ENCODE measurements at regions not wholly inside any gene's neighbourhood (a gene's known extent, or its start where the extent isn't known, plus 50 kb on each side); places are given as distances from the start of the nearest gene placed in this dataset.

DNA sequence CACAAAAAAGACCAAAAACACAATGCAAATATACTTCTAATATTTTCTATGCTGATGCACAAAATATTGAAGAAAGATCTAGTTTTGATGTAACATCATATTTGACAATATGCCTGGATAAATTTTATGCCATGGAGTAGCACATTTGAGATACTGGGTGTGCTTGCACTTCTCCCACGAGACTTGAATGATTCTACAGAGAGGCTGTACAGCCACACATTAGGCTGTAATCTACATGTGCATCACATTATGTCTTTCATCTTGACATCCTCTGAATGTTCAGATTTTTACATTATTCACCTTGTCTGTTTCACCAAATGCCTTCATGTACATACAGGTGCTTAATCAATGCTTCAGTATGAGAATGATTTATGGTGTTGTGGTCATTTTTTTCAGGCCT lies 756.4 kb upstream of the CDH7 start (continued):
- TF ChIP-seq, protein P1, sequence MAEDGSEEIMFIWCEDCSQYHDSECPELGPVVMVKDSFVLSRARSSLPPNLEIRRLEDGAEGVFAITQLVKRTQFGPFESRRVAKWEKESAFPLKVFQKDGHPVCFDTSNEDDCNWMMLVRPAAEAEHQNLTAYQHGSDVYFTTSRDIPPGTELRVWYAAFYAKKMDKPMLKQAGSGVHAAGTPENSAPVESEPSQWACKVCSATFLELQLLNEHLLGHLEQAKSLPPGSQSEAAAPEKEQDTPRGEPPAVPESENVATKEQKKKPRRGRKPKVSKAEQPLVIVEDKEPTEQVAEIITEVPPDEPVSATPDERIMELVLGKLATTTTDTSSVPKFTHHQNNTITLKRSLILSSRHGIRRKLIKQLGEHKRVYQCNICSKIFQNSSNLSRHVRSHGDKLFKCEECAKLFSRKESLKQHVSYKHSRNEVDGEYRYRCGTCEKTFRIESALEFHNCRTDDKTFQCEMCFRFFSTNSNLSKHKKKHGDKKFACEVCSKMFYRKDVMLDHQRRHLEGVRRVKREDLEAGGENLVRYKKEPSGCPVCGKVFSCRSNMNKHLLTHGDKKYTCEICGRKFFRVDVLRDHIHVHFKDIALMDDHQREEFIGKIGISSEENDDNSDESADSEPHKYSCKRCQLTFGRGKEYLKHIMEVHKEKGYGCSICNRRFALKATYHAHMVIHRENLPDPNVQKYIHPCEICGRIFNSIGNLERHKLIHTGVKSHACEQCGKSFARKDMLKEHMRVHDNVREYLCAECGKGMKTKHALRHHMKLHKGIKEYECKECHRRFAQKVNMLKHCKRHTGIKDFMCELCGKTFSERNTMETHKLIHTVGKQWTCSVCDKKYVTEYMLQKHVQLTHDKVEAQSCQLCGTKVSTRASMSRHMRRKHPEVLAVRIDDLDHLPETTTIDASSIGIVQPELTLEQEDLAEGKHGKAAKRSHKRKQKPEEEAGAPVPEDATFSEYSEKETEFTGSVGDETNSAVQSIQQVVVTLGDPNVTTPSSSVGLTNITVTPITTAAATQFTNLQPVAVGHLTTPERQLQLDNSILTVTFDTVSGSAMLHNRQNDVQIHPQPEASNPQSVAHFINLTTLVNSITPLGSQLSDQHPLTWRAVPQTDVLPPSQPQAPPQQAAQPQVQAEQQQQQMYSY (CRISPR knock-in tag; IDR thresholded peaks at IDR 0.05) = no peak
- TF ChIP-seq MYBL2 (CRISPR knock-in tag; IDR thresholded peaks at IDR 0.05) (no peak), NR2C2 (CRISPR knock-in tag; IDR thresholded peaks at IDR 0.05) (no peak)

- Mint-ChIP-seq H3K9me3 (no peaks in the 10 kb centered on the region), H3K27me3 (ENCODE audit: low read depth) (no peaks in the 10 kb centered on the region), H3K36me3 (no peaks in the 10 kb centered on the region), H3K4me1 (no peaks in the 10 kb centered on the region), H3K4me3 (no peak overlapping the region), H3K27ac (peak overlapping the region; percentile 26; the same call in 1 of the 2 replicates)
- ChIA-PET POLR2A (no interaction called here), CTCF (no interaction called here)
- no peak for TF ChIP-seq ZNF232 (CRISPR knock-in tag; IDR thresholded peaks at IDR 0.05)
- TF ChIP-seq GABPB1 (CRISPR knock-in tag; IDR thresholded peaks at IDR 0.05) = no peak
- no peak for TF ChIP-seq ZNF416 (CRISPR knock-in tag; IDR thresholded peaks at IDR 0.05)
- no peak for ATAC-seq
- DNase-seq (ENCODE audit: low spot score) = no peak
Observed at GRCh38 chr18:64993695-64994094, 757.1 kb upstream of the CDH7 start.

DNA sequence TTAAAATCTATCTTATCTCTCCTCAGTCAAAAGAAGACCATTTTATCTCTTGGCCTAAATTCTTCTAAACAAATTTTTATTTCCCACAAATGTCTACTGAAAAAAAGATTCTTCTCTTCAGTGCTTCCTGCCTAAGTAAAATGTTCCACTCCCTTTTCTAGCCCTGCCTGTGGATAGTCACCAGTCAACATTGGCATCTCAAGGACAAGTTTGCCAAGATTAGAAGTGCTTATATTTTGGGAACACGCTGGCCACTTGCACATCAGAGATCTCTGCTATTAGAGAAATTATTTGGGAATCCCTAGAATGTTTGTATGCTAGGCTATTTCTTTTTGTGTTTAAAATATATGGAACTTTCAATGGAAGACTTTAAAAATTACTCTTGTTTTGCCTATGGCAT lies 758.2 kb upstream of the CDH7 start:
- Mint-ChIP-seq H3K4me3 (no peak overlapping the region), H3K9me3 (no peaks in the 10 kb centered on the region), H3K27ac (no peak overlapping the region), H3K4me1 (no peaks in the 10 kb centered on the region), H3K36me3 (no peaks in the 10 kb centered on the region), H3K27me3 (ENCODE audit: low read depth) (no peaks in the 10 kb centered on the region)
- ChIA-PET CTCF (no interaction called here), POLR2A (no interaction called here)
- ATAC-seq = no peak
- TF ChIP-seq NFE2L1 (CRISPR knock-in tag; IDR thresholded peaks at IDR 0.05) (no peak), USF1 (CRISPR knock-in tag; IDR thresholded peaks at IDR 0.05) (no peak), GTF2I (CRISPR knock-in tag; conservative IDR thresholded peaks at IDR 0.05) (no peak), MLX (CRISPR knock-in tag; IDR thresholded peaks at IDR 0.05) (no peak), CREM (CRISPR knock-in tag; IDR thresholded peaks at IDR 0.05) (no peak), ZNF121 (CRISPR knock-in tag; IDR thresholded peaks at IDR 0.05) (no peak)
- DNase-seq (ENCODE audit: low spot score) = no peak

DNA sequence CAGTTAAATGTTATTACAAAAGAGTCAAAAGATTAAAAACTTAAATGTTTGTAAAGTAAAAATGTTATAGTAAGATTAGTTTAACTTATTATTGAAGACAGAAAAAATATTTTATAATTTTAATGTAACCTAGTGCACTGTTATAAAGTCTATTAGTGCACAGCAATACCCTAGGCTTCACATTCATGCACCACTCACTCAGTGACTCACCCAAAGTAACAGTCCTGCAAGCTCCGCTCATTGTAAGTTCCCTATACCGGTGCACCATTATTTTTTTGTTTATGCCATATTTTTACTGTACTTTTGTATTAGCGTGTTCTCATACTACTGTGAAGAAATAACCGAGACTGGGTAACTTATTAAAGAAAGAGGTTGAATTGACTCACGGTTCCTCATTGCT lies 759.7 kb upstream of the CDH7 start:
- H3K36me3 Mint-ChIP-seq = no peaks in the 10 kb centered on the region
- H3K27me3 Mint-ChIP-seq (ENCODE audit: low read depth) = no peaks in the 10 kb centered on the region
- H3K4me1 Mint-ChIP-seq = no peaks in the 10 kb centered on the region
- no peak for DNase-seq (ENCODE audit: low spot score)
- no peaks in the 10 kb centered on the region for H3K9me3 Mint-ChIP-seq
- H3K27ac Mint-ChIP-seq = no peak overlapping the region
- ATAC-seq = no peak
- ChIA-PET CTCF (no interaction called here), POLR2A (no interaction called here)
- H3K4me3 Mint-ChIP-seq = no peak overlapping the region
- TF ChIP-seq FOXK1 (CRISPR knock-in tag; IDR thresholded peaks at IDR 0.05) (no peak), TEAD1 (CRISPR knock-in tag; IDR thresholded peaks at IDR 0.05) (no peak), USF1 (CRISPR knock-in tag; IDR thresholded peaks at IDR 0.05) (no peak), ETV6 (CRISPR knock-in tag; IDR thresholded peaks at IDR 0.05) (no peak), ATF6 (CRISPR knock-in tag; IDR thresholded peaks at IDR 0.05) (no peak), ZBTB21 (CRISPR knock-in tag; IDR thresholded peaks at IDR 0.05; ENCODE audit: borderline replicate concordance) (no peak), NFYB (CRISPR knock-in tag; conservative IDR thresholded peaks at IDR 0.05; ENCODE audit: low read depth) (no peak)
- TF ChIP-seq, protein P2, sequence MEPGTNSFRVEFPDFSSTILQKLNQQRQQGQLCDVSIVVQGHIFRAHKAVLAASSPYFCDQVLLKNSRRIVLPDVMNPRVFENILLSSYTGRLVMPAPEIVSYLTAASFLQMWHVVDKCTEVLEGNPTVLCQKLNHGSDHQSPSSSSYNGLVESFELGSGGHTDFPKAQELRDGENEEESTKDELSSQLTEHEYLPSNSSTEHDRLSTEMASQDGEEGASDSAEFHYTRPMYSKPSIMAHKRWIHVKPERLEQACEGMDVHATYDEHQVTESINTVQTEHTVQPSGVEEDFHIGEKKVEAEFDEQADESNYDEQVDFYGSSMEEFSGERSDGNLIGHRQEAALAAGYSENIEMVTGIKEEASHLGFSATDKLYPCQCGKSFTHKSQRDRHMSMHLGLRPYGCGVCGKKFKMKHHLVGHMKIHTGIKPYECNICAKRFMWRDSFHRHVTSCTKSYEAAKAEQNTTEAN (CRISPR knock-in tag; IDR thresholded peaks at IDR 0.05) = no peak
- TF ChIP-seq, protein P3, sequence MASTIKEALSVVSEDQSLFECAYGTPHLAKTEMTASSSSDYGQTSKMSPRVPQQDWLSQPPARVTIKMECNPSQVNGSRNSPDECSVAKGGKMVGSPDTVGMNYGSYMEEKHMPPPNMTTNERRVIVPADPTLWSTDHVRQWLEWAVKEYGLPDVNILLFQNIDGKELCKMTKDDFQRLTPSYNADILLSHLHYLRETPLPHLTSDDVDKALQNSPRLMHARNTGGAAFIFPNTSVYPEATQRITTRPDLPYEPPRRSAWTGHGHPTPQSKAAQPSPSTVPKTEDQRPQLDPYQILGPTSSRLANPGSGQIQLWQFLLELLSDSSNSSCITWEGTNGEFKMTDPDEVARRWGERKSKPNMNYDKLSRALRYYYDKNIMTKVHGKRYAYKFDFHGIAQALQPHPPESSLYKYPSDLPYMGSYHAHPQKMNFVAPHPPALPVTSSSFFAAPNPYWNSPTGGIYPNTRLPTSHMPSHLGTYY (CRISPR knock-in tag; IDR thresholded peaks at IDR 0.05) = no peak
- TF ChIP-seq, protein P4, sequence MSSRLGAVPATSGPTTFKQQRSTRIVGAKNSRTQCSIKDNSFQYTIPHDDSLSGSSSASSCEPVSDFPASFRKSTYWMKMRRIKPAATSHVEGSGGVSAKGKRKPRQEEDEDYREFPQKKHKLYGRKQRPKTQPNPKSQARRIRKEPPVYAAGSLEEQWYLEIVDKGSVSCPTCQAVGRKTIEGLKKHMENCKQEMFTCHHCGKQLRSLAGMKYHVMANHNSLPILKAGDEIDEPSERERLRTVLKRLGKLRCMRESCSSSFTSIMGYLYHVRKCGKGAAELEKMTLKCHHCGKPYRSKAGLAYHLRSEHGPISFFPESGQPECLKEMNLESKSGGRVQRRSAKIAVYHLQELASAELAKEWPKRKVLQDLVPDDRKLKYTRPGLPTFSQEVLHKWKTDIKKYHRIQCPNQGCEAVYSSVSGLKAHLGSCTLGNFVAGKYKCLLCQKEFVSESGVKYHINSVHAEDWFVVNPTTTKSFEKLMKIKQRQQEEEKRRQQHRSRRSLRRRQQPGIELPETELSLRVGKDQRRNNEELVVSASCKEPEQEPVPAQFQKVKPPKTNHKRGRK (CRISPR knock-in tag; IDR thresholded peaks at IDR 0.05; ENCODE audit: borderline replicate concordance) = no peak
